ENCODE measurements at regions not wholly inside any gene's neighbourhood (a gene's known extent, or its start where the extent isn't known, plus 50 kb on each side); places are given as distances from the start of the nearest gene placed in this dataset.
"Not testable (repeated sequence)": the region's sequence is repeated elsewhere in the genome, so short reads cannot be mapped to it uniquely, and the experiment has no call there.

- WGBS, 2 donors: 0 to 38% methylated on average over 1 of the region's 1 CpG
- TF ChIP-seq CTCF (IDR thresholded peaks at IDR 0.05): no peak
- no peak overlapping the region for H3K27ac ChIP-seq
- DNase-seq (no peak), FAIRE-seq (no peak), ATAC-seq (no peak)
- intact Hi-C loops (cut with DNase I): no loop called here
- H3K4me3 ChIP-seq: no peak overlapping the region
- no peaks in the 10 kb centered on the region for H3K9me3 ChIP-seq
- H3K4me1 ChIP-seq: no peaks in the 10 kb centered on the region
- no peaks in the 10 kb centered on the region for H3K36me3 ChIP-seq
- no peaks in the 10 kb centered on the region for H3K27me3 ChIP-seq
Measured at GRCh38 chr14:82689948-82690347, 1156.3 kb upstream of the SEL1L start.

DNA sequence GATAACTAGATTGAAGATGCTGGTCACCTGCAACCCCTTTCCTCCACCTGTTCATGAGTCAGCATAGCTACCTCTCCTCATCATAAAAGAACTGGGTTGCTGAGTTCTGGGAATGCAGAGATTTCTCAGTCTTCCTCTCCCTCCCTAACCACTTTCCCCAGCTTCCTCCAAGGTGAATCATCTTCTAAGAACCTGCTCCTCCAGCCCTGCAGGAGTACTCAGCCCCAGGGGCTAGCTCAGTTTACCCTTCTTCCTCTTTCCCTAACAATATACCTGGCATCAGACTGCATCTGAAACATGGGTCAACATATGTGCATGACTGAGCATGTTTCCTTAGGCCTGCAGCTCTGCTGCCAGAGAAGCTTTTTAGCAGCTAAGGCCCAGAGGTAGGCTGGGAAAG is 1157.5 kb upstream of the SEL1L start:
- intact Hi-C loops (cut with DNase I); H3K4me1 ChIP-seq; ATAC-seq; H3K36me3 ChIP-seq; H3K27ac ChIP-seq; H3K4me3 ChIP-seq; FAIRE-seq; H3K9me3 ChIP-seq; H3K27me3 ChIP-seq; DNase-seq: not testable (repeated sequence)

GRCh38 chr14:82694820-82695219 is 1161.2 kb upstream of the SEL1L start:
- DNase-seq: no peak
- Histone ChIP-seq H3K4me3 (no peak overlapping the region), H3K36me3 (no peaks in the 10 kb centered on the region), H3K9me3 (no peaks in the 10 kb centered on the region), H3K27ac (no peak overlapping the region), H3K4me1 (no peaks in the 10 kb centered on the region), H3K27me3 (no peaks in the 10 kb centered on the region)
- TF ChIP-seq CTCF (IDR thresholded peaks at IDR 0.05): no peak
- FAIRE-seq: no peak
- no peak for ATAC-seq
- intact Hi-C loops (cut with DNase I): no loop called here
- 74 to 75% methylated on average over 4 of the region's 4 CpGs for WGBS, 2 donors

- ATAC-seq: no peak
- Histone ChIP-seq H3K4me3 (no peak overlapping the region), H3K9me3 (no peaks in the 10 kb centered on the region), H3K27ac (no peak overlapping the region), H3K36me3 (no peaks in the 10 kb centered on the region), H3K4me1 (no peaks in the 10 kb centered on the region), H3K27me3 (no peaks in the 10 kb centered on the region)
- intact Hi-C loops (cut with DNase I): no loop called here
- FAIRE-seq: no peak
- 48 to 55% methylated on average over 4 of the region's 4 CpGs for WGBS, 2 donors
- DNase-seq: no peak
- TF ChIP-seq CTCF (IDR thresholded peaks at IDR 0.05): no peak
Measured at GRCh38 chr14:82704218-82704617, 1170.6 kb upstream of the SEL1L start.

- H3K4me1 ChIP-seq: no peaks in the 10 kb centered on the region
- H3K9me3 ChIP-seq: no peaks in the 10 kb centered on the region
- FAIRE-seq: no peak
- WGBS, 2 donors: 36% methylated on average over 4 of the region's 4 CpGs
- intact Hi-C loops (cut with DNase I): no loop called here
- H3K27ac ChIP-seq: no peak overlapping the region
- H3K27me3 ChIP-seq: no peaks in the 10 kb centered on the region
- peak; percentile 41 to 74 (median 46) for DNase-seq
- peak; percentile 58 to 70 (median 68) for TF ChIP-seq CTCF (IDR thresholded peaks at IDR 0.05)
- H3K4me3 ChIP-seq: no peak overlapping the region
- peak; percentile 77 to 93 (median 83) for ATAC-seq
- no peaks in the 10 kb centered on the region for H3K36me3 ChIP-seq
Measured at GRCh38 chr14:82710267-82710841, 1176.7 kb upstream of the SEL1L start.
